WTC11 (cell line): ENCODE measurements at regions not wholly inside any gene's neighbourhood (a gene's known extent, or its start where the extent isn't known, plus 50 kb on each side); places are given as distances from the start of the nearest gene placed in this dataset.

Source experiments
- ATAC-seq: fragments of 200-7000 bp; cut with Tn5 transposase; 2 replicates; pipeline ENCODE4 v1.10.0; 2021; ENCODE audit warnings: mild to moderate bottlenecking, moderate library complexity
- CTCF ChIA-PET: fragments of 300-600 bp; sonication (Branson Sonifier 250); formaldehyde crosslinking; loops from one replicate; lab custom pipeline; 2021; ENCODE audit warnings: antibody characterized with exemption; lab: Charles Lee
- POLR2A ChIA-PET: fragments of 350-600 bp; sonication (Branson Sonifier 250); formaldehyde crosslinking; loops from one replicate; lab custom pipeline; 2021; ENCODE audit warnings: antibody characterized with exemption; lab: Charles Lee
- DNase-seq: peaks from one replicate; pipeline ENCODE4 v3.0.0; 2021; ENCODE audit warnings: low spot score
- H3K27ac Mint-ChIP-seq: 2 replicates; pipeline ENCODE4 v1.8.0; 2021; ENCODE audit warnings: mixed read lengths
- H3K27me3 Mint-ChIP-seq: 2 replicates; pipeline ENCODE4 v1.8.0; 2021; ENCODE audit warnings: low read depth, mild to moderate bottlenecking, moderate library complexity, mixed read lengths
- H3K36me3 Mint-ChIP-seq: 2 replicates; pipeline ENCODE4 v1.8.0; 2021; ENCODE audit warnings: mixed read lengths
- H3K4me1 Mint-ChIP-seq: 2 replicates; pipeline ENCODE4 v1.8.0; 2022; ENCODE audit warnings: mixed read lengths
- H3K4me3 Mint-ChIP-seq: 2 replicates; pipeline ENCODE4 v1.8.0; 2021; ENCODE audit warnings: mild to moderate bottlenecking, moderate library complexity, mixed read lengths
- H3K9me3 Mint-ChIP-seq: 2 replicates; pipeline ENCODE4 v1.8.0; 2021; ENCODE audit warnings: mixed read lengths
- CBFB ChIP-seq: sonication (generic); formaldehyde crosslinking; IDR thresholded peaks from 2 replicates; pipeline ENCODE4 v1.8.1; 2022; ENCODE audit warnings: mild to moderate bottlenecking, low read depth, missing genetic modification reagents
- CDX4 ChIP-seq: fragments of 250-450 bp; sonication (Bioruptor Pico); IDR thresholded peaks from 2 replicates; pipeline ENCODE4 v1.9.0; 2021; ENCODE audit warnings: moderate library complexity, mild to moderate bottlenecking, inconsistent platforms, borderline replicate concordance
- ESRRA ChIP-seq: sonication (generic); formaldehyde crosslinking; IDR thresholded peaks from 2 replicates; pipeline ENCODE4 v1.8.1; 2022; ENCODE audit warnings: mild to moderate bottlenecking, missing genetic modification reagents, borderline replicate concordance
- ETV6 ChIP-seq: sonication (generic); formaldehyde crosslinking; IDR thresholded peaks from 2 replicates; pipeline ENCODE4 v1.8.1; 2022; ENCODE audit warnings: mild to moderate bottlenecking, missing genetic modification reagents
- FOXP1 ChIP-seq: sonication (generic); formaldehyde crosslinking; IDR thresholded peaks from 2 replicates; pipeline ENCODE4 v1.8.0; 2022; ENCODE audit warnings: missing genetic modification reagents, mild to moderate bottlenecking, moderate library complexity, borderline replicate concordance
- IRF2 ChIP-seq: sonication (generic); formaldehyde crosslinking; IDR thresholded peaks from 2 replicates; pipeline ENCODE4 v1.8.0; 2022; ENCODE audit warnings: low read depth, missing genetic modification reagents, borderline replicate concordance
- MYBL2 ChIP-seq: sonication (generic); formaldehyde crosslinking; IDR thresholded peaks from 2 replicates; pipeline ENCODE4 v1.8.1; 2023; ENCODE audit warnings: mild to moderate bottlenecking, moderate library complexity, missing genetic modification reagents
- SMAD3 ChIP-seq: sonication (generic); formaldehyde crosslinking; IDR thresholded peaks from 2 replicates; pipeline ENCODE4 v1.8.0; 2022; ENCODE audit warnings: missing genetic modification reagents, mild to moderate bottlenecking, borderline replicate concordance
- SMAD4 ChIP-seq: sonication (generic); formaldehyde crosslinking; IDR thresholded peaks from 2 replicates; pipeline ENCODE4 v1.8.0; 2022; ENCODE audit warnings: mild to moderate bottlenecking, missing genetic modification reagents
- SOX15 ChIP-seq: fragments of 250-450 bp; sonication (Bioruptor Pico); IDR thresholded peaks from 2 replicates; pipeline ENCODE4 v1.9.0; 2021; ENCODE audit warnings: mild to moderate bottlenecking
- ZNF219 ChIP-seq: sonication (generic); formaldehyde crosslinking; IDR thresholded peaks from 2 replicates; pipeline ENCODE4 v1.8.0; 2023; ENCODE audit warnings: missing genetic modification reagents, mild to moderate bottlenecking, borderline replicate concordance
- ZNF416 ChIP-seq: fragments of 250-450 bp; sonication (Bioruptor Pico); IDR thresholded peaks from 2 replicates; pipeline ENCODE4 v1.9.0; 2021; ENCODE audit warnings: mild to moderate bottlenecking, inconsistent platforms
- ZNF512 ChIP-seq: sonication (generic); formaldehyde crosslinking; IDR thresholded peaks from 2 replicates; pipeline ENCODE4 v1.8.1; 2022; ENCODE audit warnings: missing genetic modification reagents, borderline replicate concordance
- TF ChIP-seq, protein P1 (sequence below): sonication (generic); formaldehyde crosslinking; IDR thresholded peaks from 2 replicates; pipeline ENCODE4 v1.8.1; 2023; ENCODE audit warnings: mild to moderate bottlenecking, missing genetic modification reagents, moderate library complexity
- TF ChIP-seq, protein P2 (sequence below): sonication (generic); formaldehyde crosslinking; IDR thresholded peaks from 2 replicates; pipeline ENCODE4 v1.8.1; 2022; ENCODE audit warnings: mild to moderate bottlenecking, moderate library complexity, missing genetic modification reagents
- TF ChIP-seq, protein P3 (sequence below): sonication (generic); formaldehyde crosslinking; IDR thresholded peaks from 2 replicates; pipeline ENCODE4 v1.8.1; 2022; ENCODE audit warnings: low read depth, missing genetic modification reagents, borderline replicate concordance
- TF ChIP-seq, protein P4 (sequence below): sonication (generic); formaldehyde crosslinking; IDR thresholded peaks from 2 replicates; pipeline ENCODE4 v1.8.0; 2022; ENCODE audit warnings: missing genetic modification reagents
- TF ChIP-seq, protein P5 (sequence below): sonication (generic); formaldehyde crosslinking; IDR thresholded peaks from 2 replicates; pipeline ENCODE4 v1.8.0; 2022; ENCODE audit warnings: mild to moderate bottlenecking, missing genetic modification reagents
- TF ChIP-seq, protein P6 (sequence below): fragments of 250-450 bp; sonication (Bioruptor Pico); IDR thresholded peaks from 2 replicates; pipeline ENCODE4 v1.9.0; 2021; ENCODE audit warnings: mild to moderate bottlenecking, borderline replicate concordance

DNA sequence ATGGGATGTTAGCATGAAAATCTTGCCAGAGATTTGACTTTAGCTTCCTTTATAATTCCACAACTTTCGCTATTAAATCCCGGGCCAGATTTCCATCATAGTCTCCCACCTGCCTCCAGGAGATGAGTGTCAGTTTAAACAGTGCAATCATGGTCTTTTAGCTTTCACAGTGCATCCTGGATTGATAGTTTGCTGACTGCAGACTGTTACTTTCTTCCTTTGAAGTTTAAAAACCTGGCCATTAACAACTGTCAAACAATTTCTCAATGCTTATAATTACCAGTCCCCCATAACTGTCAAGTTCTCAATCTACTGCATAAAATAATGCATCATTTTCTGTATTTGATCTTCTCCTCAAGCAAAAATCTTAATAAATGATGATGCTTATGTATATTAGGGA, 108.4 kb upstream of the FSTL5 start:
- CTCF ChIA-PET = no interaction called here
- H3K4me1 Mint-ChIP-seq = no peaks in the 10 kb centered on the region
- POLR2A ChIA-PET = interaction anchor here (0.6 kb wide), 1 partner anchor 955 kb away, joined by 3 read pairs; no protein-coding TSS in a partner anchor
- H3K4me3 Mint-ChIP-seq = no peak overlapping the region
- DNase-seq = no peak
- TF ChIP-seq CBFB (no peak), CDX4 (CRISPR knock-in tag) (no peak), ETV6 (no peak), ESRRA (no peak), SMAD4 (CRISPR knock-in tag) (no peak), MYBL2 (CRISPR knock-in tag) (no peak), SMAD3 (CRISPR knock-in tag) (no peak), ZNF219 (CRISPR knock-in tag) (no peak), IRF2 (CRISPR knock-in tag) (no peak)
- TF ChIP-seq, protein P1, sequence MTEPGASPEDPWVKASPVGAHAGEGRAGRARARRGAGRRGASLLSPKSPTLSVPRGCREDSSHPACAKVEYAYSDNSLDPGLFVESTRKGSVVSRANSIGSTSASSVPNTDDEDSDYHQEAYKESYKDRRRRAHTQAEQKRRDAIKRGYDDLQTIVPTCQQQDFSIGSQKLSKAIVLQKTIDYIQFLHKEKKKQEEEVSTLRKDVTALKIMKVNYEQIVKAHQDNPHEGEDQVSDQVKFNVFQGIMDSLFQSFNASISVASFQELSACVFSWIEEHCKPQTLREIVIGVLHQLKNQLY (CRISPR knock-in tag) = no peak
- TF ChIP-seq, protein P2, sequence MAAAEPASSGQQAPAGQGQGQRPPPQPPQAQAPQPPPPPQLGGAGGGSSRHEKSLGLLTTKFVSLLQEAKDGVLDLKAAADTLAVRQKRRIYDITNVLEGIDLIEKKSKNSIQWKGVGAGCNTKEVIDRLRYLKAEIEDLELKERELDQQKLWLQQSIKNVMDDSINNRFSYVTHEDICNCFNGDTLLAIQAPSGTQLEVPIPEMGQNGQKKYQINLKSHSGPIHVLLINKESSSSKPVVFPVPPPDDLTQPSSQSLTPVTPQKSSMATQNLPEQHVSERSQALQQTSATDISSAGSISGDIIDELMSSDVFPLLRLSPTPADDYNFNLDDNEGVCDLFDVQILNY = no peak
- TF ChIP-seq, protein P3, sequence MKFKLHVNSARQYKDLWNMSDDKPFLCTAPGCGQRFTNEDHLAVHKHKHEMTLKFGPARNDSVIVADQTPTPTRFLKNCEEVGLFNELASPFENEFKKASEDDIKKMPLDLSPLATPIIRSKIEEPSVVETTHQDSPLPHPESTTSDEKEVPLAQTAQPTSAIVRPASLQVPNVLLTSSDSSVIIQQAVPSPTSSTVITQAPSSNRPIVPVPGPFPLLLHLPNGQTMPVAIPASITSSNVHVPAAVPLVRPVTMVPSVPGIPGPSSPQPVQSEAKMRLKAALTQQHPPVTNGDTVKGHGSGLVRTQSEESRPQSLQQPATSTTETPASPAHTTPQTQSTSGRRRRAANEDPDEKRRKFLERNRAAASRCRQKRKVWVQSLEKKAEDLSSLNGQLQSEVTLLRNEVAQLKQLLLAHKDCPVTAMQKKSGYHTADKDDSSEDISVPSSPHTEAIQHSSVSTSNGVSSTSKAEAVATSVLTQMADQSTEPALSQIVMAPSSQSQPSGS (CRISPR knock-in tag) = no peak
- TF ChIP-seq, protein P4, sequence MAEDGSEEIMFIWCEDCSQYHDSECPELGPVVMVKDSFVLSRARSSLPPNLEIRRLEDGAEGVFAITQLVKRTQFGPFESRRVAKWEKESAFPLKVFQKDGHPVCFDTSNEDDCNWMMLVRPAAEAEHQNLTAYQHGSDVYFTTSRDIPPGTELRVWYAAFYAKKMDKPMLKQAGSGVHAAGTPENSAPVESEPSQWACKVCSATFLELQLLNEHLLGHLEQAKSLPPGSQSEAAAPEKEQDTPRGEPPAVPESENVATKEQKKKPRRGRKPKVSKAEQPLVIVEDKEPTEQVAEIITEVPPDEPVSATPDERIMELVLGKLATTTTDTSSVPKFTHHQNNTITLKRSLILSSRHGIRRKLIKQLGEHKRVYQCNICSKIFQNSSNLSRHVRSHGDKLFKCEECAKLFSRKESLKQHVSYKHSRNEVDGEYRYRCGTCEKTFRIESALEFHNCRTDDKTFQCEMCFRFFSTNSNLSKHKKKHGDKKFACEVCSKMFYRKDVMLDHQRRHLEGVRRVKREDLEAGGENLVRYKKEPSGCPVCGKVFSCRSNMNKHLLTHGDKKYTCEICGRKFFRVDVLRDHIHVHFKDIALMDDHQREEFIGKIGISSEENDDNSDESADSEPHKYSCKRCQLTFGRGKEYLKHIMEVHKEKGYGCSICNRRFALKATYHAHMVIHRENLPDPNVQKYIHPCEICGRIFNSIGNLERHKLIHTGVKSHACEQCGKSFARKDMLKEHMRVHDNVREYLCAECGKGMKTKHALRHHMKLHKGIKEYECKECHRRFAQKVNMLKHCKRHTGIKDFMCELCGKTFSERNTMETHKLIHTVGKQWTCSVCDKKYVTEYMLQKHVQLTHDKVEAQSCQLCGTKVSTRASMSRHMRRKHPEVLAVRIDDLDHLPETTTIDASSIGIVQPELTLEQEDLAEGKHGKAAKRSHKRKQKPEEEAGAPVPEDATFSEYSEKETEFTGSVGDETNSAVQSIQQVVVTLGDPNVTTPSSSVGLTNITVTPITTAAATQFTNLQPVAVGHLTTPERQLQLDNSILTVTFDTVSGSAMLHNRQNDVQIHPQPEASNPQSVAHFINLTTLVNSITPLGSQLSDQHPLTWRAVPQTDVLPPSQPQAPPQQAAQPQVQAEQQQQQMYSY (CRISPR knock-in tag) = no peak
- TF ChIP-seq, protein P5, sequence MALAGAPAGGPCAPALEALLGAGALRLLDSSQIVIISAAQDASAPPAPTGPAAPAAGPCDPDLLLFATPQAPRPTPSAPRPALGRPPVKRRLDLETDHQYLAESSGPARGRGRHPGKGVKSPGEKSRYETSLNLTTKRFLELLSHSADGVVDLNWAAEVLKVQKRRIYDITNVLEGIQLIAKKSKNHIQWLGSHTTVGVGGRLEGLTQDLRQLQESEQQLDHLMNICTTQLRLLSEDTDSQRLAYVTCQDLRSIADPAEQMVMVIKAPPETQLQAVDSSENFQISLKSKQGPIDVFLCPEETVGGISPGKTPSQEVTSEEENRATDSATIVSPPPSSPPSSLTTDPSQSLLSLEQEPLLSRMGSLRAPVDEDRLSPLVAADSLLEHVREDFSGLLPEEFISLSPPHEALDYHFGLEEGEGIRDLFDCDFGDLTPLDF (CRISPR knock-in tag) = no peak
- H3K27me3 Mint-ChIP-seq = no peaks in the 10 kb centered on the region
- no peaks in the 10 kb centered on the region for H3K36me3 Mint-ChIP-seq
- ATAC-seq = no peak
- H3K27ac Mint-ChIP-seq = no peak overlapping the region
- no peaks in the 10 kb centered on the region for H3K9me3 Mint-ChIP-seq

GRCh38 chr4:162268911-162269310, 105.1 kb upstream of the FSTL5 start:
- Mint-ChIP-seq H3K27me3 (no peaks in the 10 kb centered on the region), H3K27ac (no peak overlapping the region), H3K4me3 (no peak overlapping the region), H3K9me3 (peaks cover 20% of the 10 kb centered on the region), H3K36me3 (peaks cover 17% of the 10 kb centered on the region), H3K4me1 (peaks cover 7% of the 10 kb centered on the region)
- ChIA-PET POLR2A (no interaction called here), CTCF (no interaction called here)
- ATAC-seq (no peak), DNase-seq (no peak)
- TF ChIP-seq ZNF512 (CRISPR knock-in tag) (no peak), SOX15 (CRISPR knock-in tag) (no peak), ZNF416 (CRISPR knock-in tag) (no peak), FOXP1 (CRISPR knock-in tag) (no peak)
- TF ChIP-seq, protein P6, sequence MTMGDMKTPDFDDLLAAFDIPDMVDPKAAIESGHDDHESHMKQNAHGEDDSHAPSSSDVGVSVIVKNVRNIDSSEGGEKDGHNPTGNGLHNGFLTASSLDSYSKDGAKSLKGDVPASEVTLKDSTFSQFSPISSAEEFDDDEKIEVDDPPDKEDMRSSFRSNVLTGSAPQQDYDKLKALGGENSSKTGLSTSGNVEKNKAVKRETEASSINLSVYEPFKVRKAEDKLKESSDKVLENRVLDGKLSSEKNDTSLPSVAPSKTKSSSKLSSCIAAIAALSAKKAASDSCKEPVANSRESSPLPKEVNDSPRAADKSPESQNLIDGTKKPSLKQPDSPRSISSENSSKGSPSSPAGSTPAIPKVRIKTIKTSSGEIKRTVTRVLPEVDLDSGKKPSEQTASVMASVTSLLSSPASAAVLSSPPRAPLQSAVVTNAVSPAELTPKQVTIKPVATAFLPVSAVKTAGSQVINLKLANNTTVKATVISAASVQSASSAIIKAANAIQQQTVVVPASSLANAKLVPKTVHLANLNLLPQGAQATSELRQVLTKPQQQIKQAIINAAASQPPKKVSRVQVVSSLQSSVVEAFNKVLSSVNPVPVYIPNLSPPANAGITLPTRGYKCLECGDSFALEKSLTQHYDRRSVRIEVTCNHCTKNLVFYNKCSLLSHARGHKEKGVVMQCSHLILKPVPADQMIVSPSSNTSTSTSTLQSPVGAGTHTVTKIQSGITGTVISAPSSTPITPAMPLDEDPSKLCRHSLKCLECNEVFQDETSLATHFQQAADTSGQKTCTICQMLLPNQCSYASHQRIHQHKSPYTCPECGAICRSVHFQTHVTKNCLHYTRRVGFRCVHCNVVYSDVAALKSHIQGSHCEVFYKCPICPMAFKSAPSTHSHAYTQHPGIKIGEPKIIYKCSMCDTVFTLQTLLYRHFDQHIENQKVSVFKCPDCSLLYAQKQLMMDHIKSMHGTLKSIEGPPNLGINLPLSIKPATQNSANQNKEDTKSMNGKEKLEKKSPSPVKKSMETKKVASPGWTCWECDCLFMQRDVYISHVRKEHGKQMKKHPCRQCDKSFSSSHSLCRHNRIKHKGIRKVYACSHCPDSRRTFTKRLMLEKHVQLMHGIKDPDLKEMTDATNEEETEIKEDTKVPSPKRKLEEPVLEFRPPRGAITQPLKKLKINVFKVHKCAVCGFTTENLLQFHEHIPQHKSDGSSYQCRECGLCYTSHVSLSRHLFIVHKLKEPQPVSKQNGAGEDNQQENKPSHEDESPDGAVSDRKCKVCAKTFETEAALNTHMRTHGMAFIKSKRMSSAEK (CRISPR knock-in tag) = no peak
- TF ChIP-seq, protein P3 (CRISPR knock-in tag) = no peak
